Stromal cell of bone marrow (primary cell): ENCODE measurements at regions not wholly inside any gene's neighbourhood (a gene's known extent, or its start where the extent isn't known, plus 50 kb on each side); places are given as distances from the start of the nearest gene placed in this dataset.
"Not testable (repeated sequence)": the region's sequence is repeated elsewhere in the genome, so short reads cannot be mapped to it uniquely, and the experiment has no call there.

ENCODE experiments used
- DNase-seq: peaks from one replicate; pipeline ENCODE4 v3.0.0-alpha.2; 2012; ENCODE audit warnings: low read depth

- DNase-seq: peak; percentile 72
Observed at GRCh38 chr10:34908481-34908880, 93.4 kb upstream of the PARD3 start.

GRCh38 chr10:34907743-34908430, 92.8 kb upstream of the PARD3 start:
- peak; percentile 28 for DNase-seq

GRCh38 chr10:34906067-34906965, 91.2 kb upstream of the PARD3 start:
- DNase-seq: no peak

- DNase-seq: no peak
Observed at GRCh38 chr10:34905200-34905927, 90.3 kb upstream of the PARD3 start.

GRCh38 chr10:34904191-34904590, 89.1 kb upstream of the PARD3 start:
- no peak for DNase-seq

- DNase-seq: no peak
Observed at GRCh38 chr10:34899161-34899560, 84.1 kb upstream of the PARD3 start.

- DNase-seq: no peak
Observed at GRCh38 chr10:34895977-34896376, 80.9 kb upstream of the PARD3 start.

GRCh38 chr10:34895046-34895445, 80.0 kb upstream of the PARD3 start:
- DNase-seq: not testable (repeated sequence)

GRCh38 chr10:34892521-34892920, 77.4 kb upstream of the PARD3 start:
- DNase-seq: not testable (repeated sequence)

GRCh38 chr10:34890939-34891338, 75.8 kb upstream of the PARD3 start:
- no peak for DNase-seq

GRCh38 chr10:34889004-34889869, 74.1 kb upstream of the PARD3 start:
- no peak for DNase-seq

- no peak for DNase-seq
Observed at GRCh38 chr10:34886906-34887642, 72.0 kb upstream of the PARD3 start.

GRCh38 chr10:34885898-34886297, 70.8 kb upstream of the PARD3 start:
- DNase-seq: no peak

GRCh38 chr10:34885011-34885410, 69.9 kb upstream of the PARD3 start:
- no peak for DNase-seq

GRCh38 chr10:34884272-34884952, 69.3 kb upstream of the PARD3 start:
- DNase-seq: no peak

GRCh38 chr10:34880817-34881216, 65.7 kb upstream of the PARD3 start:
- DNase-seq: no peak

GRCh38 chr10:34878651-34879050, 63.6 kb upstream of the PARD3 start:
- not testable (repeated sequence) for DNase-seq

GRCh38 chr10:34875061-34875460, 60.0 kb upstream of the PARD3 start:
- DNase-seq: no peak

GRCh38 chr10:34872820-34873219, 57.7 kb upstream of the PARD3 start:
- DNase-seq: no peak

- DNase-seq: no peak
Observed at GRCh38 chr10:34869135-34869836, 54.2 kb upstream of the PARD3 start.
